HG03571 (cell line): ENCODE measurements at regions not wholly inside any gene's neighbourhood (a gene's known extent, or its start where the extent isn't known, plus 50 kb on each side); places are given as distances from the start of the nearest gene placed in this dataset.
"Not testable (repeated sequence)": the region's sequence is repeated elsewhere in the genome, so short reads cannot be mapped to it uniquely, and the experiment has no call there.

Source experiments
- ATAC-seq: cut with Tn5 transposase; IDR thresholded peaks from one replicate; pipeline ENCODE4 v1.9.1; 2021; ENCODE audit not compliant: unreplicated experiment

- ATAC-seq, result no peak
These were observed 52.3 kb upstream of the COL5A2 start for GRCh38 chr2:189231719-189232323.

DNA sequence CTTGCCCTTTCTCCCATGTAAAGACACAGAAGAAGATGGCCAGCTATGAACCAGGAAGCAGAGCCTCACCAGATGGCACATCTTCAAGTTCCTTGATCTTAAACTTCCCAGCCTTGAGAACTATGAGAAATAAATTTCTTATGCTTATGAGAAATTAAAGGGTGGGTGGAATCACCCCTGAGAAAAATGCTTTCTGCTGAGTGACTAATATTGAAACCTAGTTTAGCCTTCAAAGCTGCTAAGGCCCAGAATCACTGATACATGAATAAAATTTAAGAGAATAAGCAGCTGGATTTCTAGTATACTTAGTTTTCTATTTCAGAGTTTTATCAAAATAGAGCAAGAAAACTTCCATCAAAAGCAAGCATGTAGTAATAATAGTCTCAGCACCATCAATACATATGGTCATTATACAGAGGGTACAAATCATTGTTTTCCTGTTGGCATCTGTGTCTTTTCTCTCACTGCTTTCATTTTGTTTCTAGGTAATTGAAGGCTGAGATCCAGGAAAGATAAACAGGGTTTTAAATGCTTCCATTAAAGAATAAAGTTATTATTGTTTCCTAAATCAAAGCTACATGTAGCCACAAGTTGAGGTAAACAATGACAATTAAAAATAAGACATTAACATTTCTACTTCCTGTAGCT lies 53.3 kb upstream of the COL5A2 start:
- peak; percentile 93 for ATAC-seq

- ATAC-seq, result no peak
These were observed 54.0 kb upstream of the COL5A2 start for GRCh38 chr2:189233527-189233926.

DNA sequence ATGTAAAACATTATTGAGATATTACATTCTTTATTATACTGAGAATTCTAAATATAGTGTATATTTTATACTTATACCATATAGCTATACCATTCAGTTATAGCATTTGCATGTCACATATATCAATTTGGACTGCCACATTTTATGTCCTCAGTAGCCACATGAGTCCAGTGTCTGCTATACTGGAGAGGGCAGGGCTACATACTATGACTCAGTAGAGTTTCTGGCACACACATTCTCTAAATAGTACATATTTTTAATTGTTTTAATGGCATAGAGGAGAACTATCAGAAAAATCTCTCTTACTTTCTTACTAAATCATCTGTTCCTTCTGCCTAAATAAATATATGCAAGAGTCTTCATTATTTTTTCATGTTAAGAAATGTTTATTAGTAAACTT lies 55.4 kb upstream of the COL5A2 start:
- ATAC-seq, result no peak

GRCh38 chr2:189236066-189236465 lies 56.5 kb upstream of the COL5A2 start:
- no peak for ATAC-seq

- ATAC-seq, result no peak
These were observed 59.3 kb upstream of the COL5A2 start for GRCh38 chr2:189238903-189239302.

GRCh38 chr2:189243843-189244242 lies 64.3 kb upstream of the COL5A2 start:
- not testable (repeated sequence) for ATAC-seq

GRCh38 chr2:189247276-189247675 lies 67.7 kb upstream of the COL5A2 start:
- ATAC-seq, result no peak

DNA sequence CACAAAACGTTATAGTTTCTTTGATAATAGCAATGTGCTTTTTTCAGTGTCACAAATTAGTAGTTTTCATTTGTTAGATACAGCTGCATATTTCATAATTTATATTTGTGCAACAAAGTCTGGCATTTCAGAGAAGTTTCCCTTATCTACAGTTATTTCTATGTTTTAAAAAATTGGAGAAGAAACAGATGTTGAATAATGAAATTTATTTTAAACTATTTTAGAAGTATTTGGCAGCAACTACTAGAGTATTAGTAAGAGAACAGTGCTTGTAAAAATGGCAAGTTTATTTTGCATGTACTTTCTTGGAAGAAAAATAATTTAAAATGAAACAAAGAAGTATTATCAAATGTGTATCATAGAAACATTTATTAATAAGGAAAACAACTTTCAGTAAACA lies 68.6 kb upstream of the COL5A2 start:
- no peak for ATAC-seq

- no peak for ATAC-seq
These were observed 69.6 kb upstream of the COL5A2 start for GRCh38 chr2:189249171-189249570.

DNA sequence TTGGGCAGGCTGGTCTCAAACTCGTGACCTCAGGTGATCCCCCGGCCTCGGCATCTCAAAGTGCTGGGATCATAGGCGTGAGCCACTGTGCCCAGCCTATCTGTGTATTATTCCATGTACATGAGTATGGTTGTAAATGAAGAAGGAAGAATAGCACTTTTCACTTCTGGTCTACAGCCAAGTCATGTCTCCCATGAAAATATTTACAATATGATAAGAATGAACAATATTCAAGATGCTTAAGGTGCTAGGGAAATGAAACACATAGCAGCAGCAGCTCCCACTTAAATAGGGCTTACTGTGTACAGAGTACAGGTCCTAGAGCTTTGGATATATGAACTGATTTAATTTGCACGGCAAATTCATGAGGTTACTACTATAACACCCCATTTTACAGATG lies 70.3 kb upstream of the COL5A2 start:
- ATAC-seq, result no peak

DNA sequence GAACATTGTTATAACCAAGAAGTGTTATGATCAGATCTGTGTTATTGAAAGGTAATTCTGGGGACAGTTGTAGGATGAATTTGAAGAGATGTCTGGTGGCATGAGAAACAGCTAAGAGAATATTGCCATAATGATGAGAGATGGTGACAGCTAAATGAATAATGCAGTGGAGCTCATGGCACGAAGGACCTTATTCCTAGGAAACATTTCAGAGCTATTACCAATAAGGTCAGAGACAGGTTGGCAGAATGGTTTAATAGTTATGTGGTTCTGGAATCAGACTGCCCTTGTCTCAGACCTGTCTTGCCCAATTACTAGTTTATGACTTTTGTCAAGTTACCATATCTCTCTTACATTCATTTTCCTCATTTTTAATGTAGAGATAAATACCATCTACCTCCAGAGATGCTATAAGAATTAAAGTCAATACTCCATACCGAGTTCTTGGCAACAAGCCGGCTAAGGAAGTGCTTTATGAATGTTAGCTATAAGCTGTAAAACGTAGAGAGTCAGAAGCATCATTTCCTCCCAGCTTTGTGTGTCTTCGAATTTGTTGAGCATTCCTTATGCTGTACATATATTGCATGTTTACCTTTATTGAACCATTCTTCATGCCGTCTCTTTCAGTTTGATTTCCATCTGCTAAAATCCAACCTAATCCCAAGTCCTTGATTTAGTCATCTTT lies 73.6 kb upstream of the COL5A2 start:
- ATAC-seq, result no peak

- no peak for ATAC-seq
These were observed 74.3 kb upstream of the COL5A2 start for GRCh38 chr2:189253836-189254235.

DNA sequence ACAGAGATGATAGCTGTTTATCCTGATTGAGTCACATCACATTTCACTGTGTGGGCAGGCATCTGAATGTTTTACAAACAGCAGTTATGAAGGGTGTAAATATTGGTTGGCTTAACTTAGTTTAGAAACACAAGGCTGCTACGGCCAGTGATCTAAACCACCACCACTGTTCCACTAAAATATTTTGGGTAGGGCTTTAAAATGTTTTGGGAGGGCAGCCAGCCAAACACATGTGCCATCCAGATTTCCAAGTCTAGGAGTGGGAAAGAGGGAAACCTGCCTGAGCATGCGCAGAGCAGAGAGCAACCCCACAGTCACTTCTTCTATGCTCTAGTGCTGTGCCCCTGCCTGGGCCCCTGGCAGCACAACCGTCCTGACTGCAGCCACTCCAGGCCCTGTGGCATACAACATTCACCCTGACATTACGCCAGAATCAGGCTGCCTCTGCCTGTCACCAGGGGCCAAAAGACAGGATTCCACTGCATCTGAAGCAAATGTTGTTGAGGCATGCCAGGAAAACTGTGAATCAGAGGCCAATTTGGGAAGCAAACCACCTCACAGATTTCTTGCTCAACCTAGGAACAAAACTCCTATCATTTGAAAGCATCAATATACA lies 74.8 kb upstream of the COL5A2 start:
- no peak for ATAC-seq

- no peak for ATAC-seq
These were observed 76.2 kb upstream of the COL5A2 start for GRCh38 chr2:189255711-189256110.

DNA sequence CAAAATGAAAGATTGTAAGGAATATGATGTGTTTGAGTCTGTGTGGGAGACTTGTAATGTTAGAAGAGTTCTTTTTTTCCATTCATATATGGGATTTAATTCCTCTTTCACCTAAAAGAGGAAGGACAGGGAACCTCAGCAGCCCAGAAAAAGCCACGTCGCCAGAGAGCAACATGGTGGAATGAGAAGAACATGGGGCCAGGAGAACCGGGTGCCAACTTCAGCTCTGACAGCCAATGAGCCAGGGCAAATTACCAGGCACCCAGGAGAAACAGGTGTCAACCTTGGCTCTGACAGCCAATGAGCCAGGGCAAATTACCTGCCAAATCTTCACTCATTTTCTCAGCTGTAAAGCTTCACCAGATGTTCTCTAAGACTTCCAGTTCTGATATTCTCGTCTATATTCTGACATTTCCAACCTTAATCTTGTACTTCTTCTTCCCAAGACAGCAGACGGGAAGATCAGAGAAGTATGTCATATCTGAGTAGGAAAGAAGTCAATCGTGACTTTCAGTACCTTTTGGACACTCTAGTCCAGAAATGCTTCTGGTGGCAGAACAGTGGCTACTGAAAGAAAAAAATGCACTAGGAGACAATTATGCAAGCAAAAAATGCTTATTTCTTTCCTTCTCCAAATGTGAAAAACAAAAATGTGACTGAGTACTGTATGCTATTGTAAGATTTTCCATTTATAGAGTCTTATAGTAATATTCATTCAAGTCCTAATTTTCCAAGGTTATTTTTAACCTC lies 79.2 kb upstream of the COL5A2 start:
- ATAC-seq, result no peak

- ATAC-seq, result no peak
These were observed 80.8 kb upstream of the COL5A2 start for GRCh38 chr2:189260361-189260814.

- ATAC-seq, result no peak
These were observed 81.9 kb upstream of the COL5A2 start for GRCh38 chr2:189261431-189261841.

DNA sequence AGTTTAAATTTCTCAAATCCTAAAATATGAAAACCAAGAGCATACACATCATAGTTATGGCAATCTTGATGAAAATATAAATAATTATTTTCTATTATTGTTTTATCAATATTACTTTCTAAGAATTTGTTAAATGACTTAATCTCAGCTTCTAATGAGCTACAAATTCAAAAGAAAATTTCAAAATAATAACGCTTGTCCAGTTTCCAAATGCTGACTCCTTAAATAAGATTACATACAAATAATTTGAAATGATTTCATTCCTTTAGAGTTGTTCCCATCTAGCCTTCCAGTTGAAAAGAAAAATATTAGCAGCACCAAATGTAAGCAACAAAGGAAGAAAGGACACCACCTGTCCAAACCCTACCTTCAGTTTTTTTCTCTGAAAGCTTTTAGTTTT lies 82.4 kb upstream of the COL5A2 start:
- no peak for ATAC-seq

DNA sequence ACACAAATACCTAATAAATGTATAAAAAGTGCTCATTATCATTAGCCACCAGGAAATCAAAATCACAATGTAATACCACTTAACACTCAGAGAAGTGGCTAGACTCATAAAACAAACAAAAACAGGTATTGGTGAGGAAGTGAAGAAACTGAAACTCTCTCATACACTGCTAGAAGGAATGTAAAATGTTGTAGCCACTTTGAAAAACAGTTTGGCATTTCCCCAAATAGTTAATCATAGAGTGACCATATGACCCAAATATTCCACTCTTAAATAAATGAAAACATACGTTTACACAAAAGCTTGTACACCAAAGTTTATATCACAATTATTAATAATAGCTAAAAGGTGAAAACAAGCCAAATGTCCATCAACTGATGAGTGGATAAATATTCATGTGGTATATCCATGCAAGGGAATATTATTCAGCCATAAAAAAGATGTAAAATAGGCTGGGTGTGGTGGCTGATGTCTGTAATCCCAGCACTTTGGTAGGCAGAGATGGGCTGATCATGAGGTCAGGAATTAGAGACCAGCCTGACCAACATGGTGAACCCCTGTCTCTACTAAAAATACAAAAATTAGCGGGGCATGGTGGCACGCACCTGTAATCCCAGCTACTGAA lies 86.2 kb upstream of the COL5A2 start:
- no peak for ATAC-seq

- no peak for ATAC-seq
These were observed 87.9 kb upstream of the COL5A2 start for GRCh38 chr2:189267491-189267890.
